HG03025 (cell line): ENCODE measurements at regions not wholly inside any gene's neighbourhood (a gene's known extent, or its start where the extent isn't known, plus 50 kb on each side); places are given as distances from the start of the nearest gene placed in this dataset.
"Not testable (repeated sequence)": the region's sequence is repeated elsewhere in the genome, so short reads cannot be mapped to it uniquely, and the experiment has no call there.

Experiments
- ATAC-seq: cut with Tn5 transposase; IDR thresholded peaks from one replicate; pipeline ENCODE4 v1.9.1; 2021; ENCODE audit warnings: mild to moderate bottlenecking, moderate library complexity; ENCODE audit not compliant: unreplicated experiment, low FRiP score

GRCh38 chr2:111549174-111549573 lies 334.8 kb downstream of the ANAPC1 start:
- ATAC-seq = not testable (repeated sequence)

GRCh38 chr2:111551428-111551827 lies 332.6 kb downstream of the ANAPC1 start:
- ATAC-seq = not testable (repeated sequence)

- not testable (repeated sequence) for ATAC-seq
Observed at GRCh38 chr2:111552625-111553024, 331.4 kb downstream of the ANAPC1 start.

- ATAC-seq = not testable (repeated sequence)
Observed at GRCh38 chr2:111559301-111559700, 324.7 kb downstream of the ANAPC1 start.

- ATAC-seq = not testable (repeated sequence)
Observed at GRCh38 chr2:111559814-111560213, 324.2 kb downstream of the ANAPC1 start.

- ATAC-seq = not testable (repeated sequence)
Observed at GRCh38 chr2:111566068-111566467, 317.9 kb downstream of the ANAPC1 start.

- ATAC-seq = not testable (repeated sequence)
Observed at GRCh38 chr2:111567233-111567632, 316.8 kb downstream of the ANAPC1 start.

GRCh38 chr2:111569356-111570199 lies 314.4 kb downstream of the ANAPC1 start:
- ATAC-seq = not testable (repeated sequence)

- peak; percentile 83 for ATAC-seq
Observed at GRCh38 chr2:111570300-111571114, 313.5 kb downstream of the ANAPC1 start.

GRCh38 chr2:111574803-111575202 lies 309.2 kb downstream of the ANAPC1 start:
- ATAC-seq = not testable (repeated sequence)

- not testable (repeated sequence) for ATAC-seq
Observed at GRCh38 chr2:111577154-111577885, 306.7 kb downstream of the ANAPC1 start.

- ATAC-seq = not testable (repeated sequence)
Observed at GRCh38 chr2:111579500-111580134, 304.4 kb downstream of the ANAPC1 start.

GRCh38 chr2:111580616-111581015 lies 303.4 kb downstream of the ANAPC1 start:
- not testable (repeated sequence) for ATAC-seq

- ATAC-seq = not testable (repeated sequence)
Observed at GRCh38 chr2:111582090-111582489, 301.9 kb downstream of the ANAPC1 start.

- not testable (repeated sequence) for ATAC-seq
Observed at GRCh38 chr2:111583480-111583879, 300.5 kb downstream of the ANAPC1 start.

- not testable (repeated sequence) for ATAC-seq
Observed at GRCh38 chr2:111584540-111584939, 299.5 kb downstream of the ANAPC1 start.

GRCh38 chr2:111584950-111585349 lies 299.0 kb downstream of the ANAPC1 start:
- ATAC-seq = not testable (repeated sequence)

- not testable (repeated sequence) for ATAC-seq
Observed at GRCh38 chr2:111586014-111586413, 298.0 kb downstream of the ANAPC1 start.

- ATAC-seq = not testable (repeated sequence)
Observed at GRCh38 chr2:111595072-111595471, 288.9 kb downstream of the ANAPC1 start.
